Hepatic stellate cell (primary cell): ENCODE measurements at regions not wholly inside any gene's neighbourhood (a gene's known extent, or its start where the extent isn't known, plus 50 kb on each side); places are given as distances from the start of the nearest gene placed in this dataset.
A peak's percentile ranks its signal among the peaks of the same experiment; 100 is the strongest.
"Not testable (repeated sequence)": the region's sequence is repeated elsewhere in the genome, so short reads cannot be mapped to it uniquely, and the experiment has no call there.

Experiments
- DNase-seq: peaks from one replicate; pipeline ENCODE4 v3.0.0; 2011; ENCODE audit warnings: low spot score

GRCh38 chr2:14988600-14988999, 356.1 kb downstream of the LRATD1 start:
- DNase-seq, result no peak

GRCh38 chr2:14991723-14992122, 359.2 kb downstream of the LRATD1 start:
- DNase-seq, result no peak

- DNase-seq, result no peak
Observed at GRCh38 chr2:14994721-14995120, 362.2 kb downstream of the LRATD1 start.

- DNase-seq, result no peak
Observed at GRCh38 chr2:14996351-14997014, 364.0 kb downstream of the LRATD1 start.

GRCh38 chr2:14998546-14998945, 366.0 kb downstream of the LRATD1 start:
- no peak for DNase-seq

GRCh38 chr2:14999114-14999661, 366.7 kb downstream of the LRATD1 start:
- DNase-seq, result no peak

GRCh38 chr2:15002519-15002918, 370.0 kb downstream of the LRATD1 start:
- not testable (repeated sequence) for DNase-seq

- DNase-seq, result no peak
Observed at GRCh38 chr2:15006667-15007066, 374.1 kb downstream of the LRATD1 start.

GRCh38 chr2:15009681-15010080, 377.2 kb downstream of the LRATD1 start:
- DNase-seq, result no peak

GRCh38 chr2:15010346-15010745, 377.8 kb downstream of the LRATD1 start:
- DNase-seq, result no peak

GRCh38 chr2:15018814-15019213, 386.3 kb downstream of the LRATD1 start:
- DNase-seq, result no peak

- DNase-seq, result no peak
Observed at GRCh38 chr2:15023221-15023620, 390.7 kb downstream of the LRATD1 start.

GRCh38 chr2:15028406-15028805, 395.9 kb downstream of the LRATD1 start:
- DNase-seq, result no peak

- no peak for DNase-seq
Observed at GRCh38 chr2:15031745-15032240, 399.3 kb downstream of the LRATD1 start.

GRCh38 chr2:15034246-15034645, 401.7 kb downstream of the LRATD1 start:
- no peak for DNase-seq

GRCh38 chr2:15034860-15035259, 402.3 kb downstream of the LRATD1 start:
- DNase-seq, result no peak

GRCh38 chr2:15038366-15039364, 406.1 kb downstream of the LRATD1 start:
- DNase-seq, result no peak

- DNase-seq, result no peak
Observed at GRCh38 chr2:15040429-15041084, 408.0 kb downstream of the LRATD1 start.

GRCh38 chr2:15041429-15041837, 408.9 kb downstream of the LRATD1 start:
- DNase-seq, result no peak

GRCh38 chr2:15042801-15043217, 410.3 kb downstream of the LRATD1 start:
- peak; percentile 18 for DNase-seq

GRCh38 chr2:15043336-15044058, 411.0 kb downstream of the LRATD1 start:
- DNase-seq, result no peak
